ENCODE measurements at regions not wholly inside any gene's neighbourhood (a gene's known extent, or its start where the extent isn't known, plus 50 kb on each side); places are given as distances from the start of the nearest gene placed in this dataset.

GRCh38 chr11:121721448-121721847 lies 268.7 kb upstream of the SORL1-AS1 start:
- TF ChIP-seq NFYB (CRISPR knock-in tag; IDR thresholded peaks at IDR 0.05) (no peak), FOXO4 (CRISPR knock-in tag; conservative IDR thresholded peaks at IDR 0.05) (no peak), TFAP4 (IDR thresholded peaks at IDR 0.05; ENCODE audit: borderline replicate concordance, low read depth) (no peak), NCOA1 (CRISPR knock-in tag; IDR thresholded peaks at IDR 0.05) (no peak), ZEB1 (IDR thresholded peaks at IDR 0.05; ENCODE audit: insufficient replicate concordance, low read depth) (no peak), MIER2 (CRISPR knock-in tag; IDR thresholded peaks at IDR 0.05) (no peak)

Measured in HepG2 (cell line).